ENCODE measurements at regions not wholly inside any gene's neighbourhood (a gene's known extent, or its start where the extent isn't known, plus 50 kb on each side); places are given as distances from the start of the nearest gene placed in this dataset.

DNA sequence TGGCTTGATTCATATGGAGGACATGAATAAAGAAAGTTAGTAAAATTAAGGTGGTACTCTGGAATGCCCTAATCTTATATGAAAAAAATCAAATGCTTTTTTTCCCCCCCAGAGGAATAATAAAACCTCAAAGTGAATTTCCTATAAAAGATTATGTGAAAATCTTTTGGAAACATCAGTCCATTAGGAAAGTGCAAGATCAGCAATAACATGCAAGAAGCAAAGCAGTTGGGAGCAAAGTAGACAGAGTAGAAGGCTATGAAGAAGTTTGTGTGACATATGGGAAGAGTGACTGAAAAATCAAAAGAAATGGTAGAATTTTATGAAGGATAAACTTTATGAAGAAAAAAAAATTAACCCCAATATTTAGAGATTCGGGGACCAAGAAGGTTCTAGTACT, 998.0 kb upstream of the EPHA7 start:
- no peaks in the 10 kb centered on the region for H3K9me3 ChIP-seq
- H3K4me1 ChIP-seq: no peaks in the 10 kb centered on the region
- no peaks in the 10 kb centered on the region for H3K36me3 ChIP-seq
- H3K4me3 ChIP-seq: no peak overlapping the region
- no peak overlapping the region for H3K27ac ChIP-seq
- intact Hi-C loops (cut with DNase I): no loop called here
- no peak for DNase-seq (ENCODE audit: extremely low spot score in 2 of 2)
- TF ChIP-seq, protein P1, sequence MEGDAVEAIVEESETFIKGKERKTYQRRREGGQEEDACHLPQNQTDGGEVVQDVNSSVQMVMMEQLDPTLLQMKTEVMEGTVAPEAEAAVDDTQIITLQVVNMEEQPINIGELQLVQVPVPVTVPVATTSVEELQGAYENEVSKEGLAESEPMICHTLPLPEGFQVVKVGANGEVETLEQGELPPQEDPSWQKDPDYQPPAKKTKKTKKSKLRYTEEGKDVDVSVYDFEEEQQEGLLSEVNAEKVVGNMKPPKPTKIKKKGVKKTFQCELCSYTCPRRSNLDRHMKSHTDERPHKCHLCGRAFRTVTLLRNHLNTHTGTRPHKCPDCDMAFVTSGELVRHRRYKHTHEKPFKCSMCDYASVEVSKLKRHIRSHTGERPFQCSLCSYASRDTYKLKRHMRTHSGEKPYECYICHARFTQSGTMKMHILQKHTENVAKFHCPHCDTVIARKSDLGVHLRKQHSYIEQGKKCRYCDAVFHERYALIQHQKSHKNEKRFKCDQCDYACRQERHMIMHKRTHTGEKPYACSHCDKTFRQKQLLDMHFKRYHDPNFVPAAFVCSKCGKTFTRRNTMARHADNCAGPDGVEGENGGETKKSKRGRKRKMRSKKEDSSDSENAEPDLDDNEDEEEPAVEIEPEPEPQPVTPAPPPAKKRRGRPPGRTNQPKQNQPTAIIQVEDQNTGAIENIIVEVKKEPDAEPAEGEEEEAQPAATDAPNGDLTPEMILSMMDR (IDR thresholded peaks at IDR 0.05): no peak
- TF ChIP-seq POLR2A (IDR thresholded peaks at IDR 0.05) (no peak), POLR2AphosphoS5 (IDR thresholded peaks at IDR 0.05; ENCODE audit: insufficient read depth in 1 of 2, low read depth in 1 of 2) (no peak)
- H3K27me3 ChIP-seq: no peaks in the 10 kb centered on the region

DNA sequence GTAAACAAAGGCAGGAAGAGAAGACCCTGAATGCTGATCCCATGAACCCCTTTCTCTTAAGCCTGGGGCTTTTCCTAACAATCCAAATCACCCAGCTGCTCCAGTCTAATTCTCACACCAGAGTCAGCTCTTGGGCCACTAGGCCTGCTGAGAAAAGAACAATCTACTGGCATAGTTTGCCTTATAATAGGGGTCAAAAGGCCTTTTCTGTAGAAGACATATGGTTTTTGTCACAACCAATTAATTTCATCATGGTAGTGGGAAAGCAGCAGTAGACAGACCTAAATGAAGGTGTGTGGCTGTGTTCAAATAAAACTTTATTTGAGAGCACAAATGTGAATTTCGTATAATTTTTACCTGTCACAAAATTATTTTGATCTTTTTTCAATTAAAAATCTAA, 994.7 kb upstream of the EPHA7 start:
- H3K4me1 ChIP-seq: no peaks in the 10 kb centered on the region
- H3K4me3 ChIP-seq: no peak overlapping the region
- no peak for DNase-seq (ENCODE audit: extremely low spot score in 2 of 2)
- TF ChIP-seq, protein P1 (IDR thresholded peaks at IDR 0.05): no peak
- TF ChIP-seq POLR2AphosphoS5 (IDR thresholded peaks at IDR 0.05; ENCODE audit: insufficient read depth in 1 of 2, low read depth in 1 of 2) (no peak), POLR2A (IDR thresholded peaks at IDR 0.05) (no peak)
- intact Hi-C loops (cut with DNase I): no loop called here
- no peaks in the 10 kb centered on the region for H3K36me3 ChIP-seq
- H3K9me3 ChIP-seq: no peaks in the 10 kb centered on the region
- no peaks in the 10 kb centered on the region for H3K27me3 ChIP-seq
- H3K27ac ChIP-seq: no peak overlapping the region

DNA sequence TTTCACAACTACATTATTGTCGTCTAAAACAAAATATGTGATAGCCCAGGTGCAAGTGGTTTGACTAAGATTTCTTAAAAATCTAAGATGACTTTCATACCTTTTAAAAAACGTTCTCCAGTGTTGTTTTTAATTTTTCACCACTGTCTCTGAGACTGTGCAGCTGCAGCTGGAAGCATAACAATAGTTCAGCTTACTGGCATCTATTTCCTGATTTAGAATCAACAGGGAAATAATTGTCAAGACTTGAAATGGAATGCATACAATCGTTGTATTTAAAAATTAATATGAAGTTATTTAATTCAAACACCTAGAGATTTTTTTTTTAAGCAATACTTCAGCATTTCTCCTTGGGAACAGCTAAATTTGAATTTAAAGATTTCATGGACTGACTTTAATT, 982.0 kb upstream of the EPHA7 start:
- Histone ChIP-seq H3K4me1 (no peaks in the 10 kb centered on the region), H3K9me3 (no peaks in the 10 kb centered on the region), H3K27me3 (no peaks in the 10 kb centered on the region), H3K36me3 (no peaks in the 10 kb centered on the region), H3K27ac (no peak overlapping the region), H3K4me3 (no peak overlapping the region)
- TF ChIP-seq POLR2AphosphoS5 (IDR thresholded peaks at IDR 0.05; ENCODE audit: insufficient read depth in 1 of 2, low read depth in 1 of 2) (no peak), POLR2A (IDR thresholded peaks at IDR 0.05) (no peak)
- TF ChIP-seq, protein P1 (IDR thresholded peaks at IDR 0.05): no peak
- intact Hi-C loops (cut with DNase I): no loop called here
- DNase-seq (ENCODE audit: extremely low spot score in 2 of 2): no peak

DNA sequence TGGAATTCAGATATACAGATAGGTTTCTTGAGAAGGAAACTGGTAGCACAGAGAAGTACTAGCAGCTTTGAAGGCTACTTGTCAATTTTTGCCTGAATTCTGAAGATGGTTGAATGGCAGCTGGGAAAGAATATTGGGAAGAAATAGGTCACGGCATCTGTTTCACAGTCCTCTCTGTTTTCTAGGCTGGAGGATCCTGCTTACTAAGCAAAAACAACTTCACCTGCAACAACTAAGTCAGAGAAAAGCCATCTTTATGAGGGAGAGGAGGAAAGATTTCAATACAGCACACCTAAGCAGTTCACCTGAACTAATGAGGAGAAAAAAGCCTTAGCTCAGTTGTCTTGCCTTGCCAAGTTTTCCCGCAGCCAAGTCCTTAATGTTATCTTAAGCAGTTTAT, 975.5 kb upstream of the EPHA7 start:
- no peaks in the 10 kb centered on the region for H3K4me1 ChIP-seq
- no peak for DNase-seq (ENCODE audit: extremely low spot score in 2 of 2)
- intact Hi-C loops (cut with DNase I): no loop called here
- H3K27me3 ChIP-seq: no peaks in the 10 kb centered on the region
- no peaks in the 10 kb centered on the region for H3K9me3 ChIP-seq
- no peaks in the 10 kb centered on the region for H3K36me3 ChIP-seq
- TF ChIP-seq POLR2A (IDR thresholded peaks at IDR 0.05) (no peak), POLR2AphosphoS5 (IDR thresholded peaks at IDR 0.05; ENCODE audit: insufficient read depth in 1 of 2, low read depth in 1 of 2) (no peak)
- TF ChIP-seq, protein P1 (IDR thresholded peaks at IDR 0.05): no peak
- no peak overlapping the region for H3K4me3 ChIP-seq
- H3K27ac ChIP-seq: no peak overlapping the region

DNA sequence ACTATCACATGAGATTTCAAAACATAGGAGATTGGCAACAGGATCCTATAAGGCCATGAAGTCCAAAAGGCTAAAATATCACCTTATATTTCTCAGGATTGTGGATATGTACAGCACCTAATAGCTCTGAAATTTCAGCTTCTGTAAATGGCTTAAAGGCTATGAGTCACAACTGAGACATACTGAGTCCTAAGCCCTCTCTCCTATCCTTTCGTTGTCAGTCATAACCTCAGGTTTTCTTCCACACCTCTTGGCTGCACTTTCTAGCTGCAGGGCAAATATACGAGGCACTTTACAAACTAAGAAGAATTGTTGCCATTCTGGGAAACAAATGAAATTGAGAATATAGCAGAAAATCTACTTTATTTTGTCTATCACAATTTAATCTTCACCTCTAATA, 969.9 kb upstream of the EPHA7 start:
- Histone ChIP-seq H3K27me3 (no peaks in the 10 kb centered on the region), H3K4me3 (no peak overlapping the region), H3K4me1 (no peaks in the 10 kb centered on the region), H3K9me3 (no peaks in the 10 kb centered on the region), H3K27ac (no peak overlapping the region), H3K36me3 (no peaks in the 10 kb centered on the region)
- no peak for DNase-seq (ENCODE audit: extremely low spot score in 2 of 2)
- TF ChIP-seq POLR2A (IDR thresholded peaks at IDR 0.05): no peak
- intact Hi-C loops (cut with DNase I): no loop called here

DNA sequence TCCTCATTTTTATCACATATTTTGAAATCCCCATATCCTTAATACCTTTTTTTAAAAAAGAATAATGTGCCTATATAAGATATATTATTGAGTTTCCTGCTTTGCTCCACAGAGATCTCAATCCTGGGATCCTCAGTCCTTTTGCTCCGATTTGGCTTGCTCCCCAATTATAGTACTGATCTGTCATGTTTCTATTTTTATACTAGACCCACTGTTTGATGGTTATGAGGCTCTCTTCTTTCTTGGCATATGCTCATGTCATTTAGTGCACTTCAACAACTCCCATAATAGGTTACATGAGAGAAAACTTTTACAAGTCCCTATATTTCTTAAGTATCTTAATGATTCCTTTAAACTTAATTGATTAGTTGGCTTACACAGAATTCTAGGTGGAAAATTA, 958.5 kb upstream of the EPHA7 start:
- Histone ChIP-seq H3K4me1 (no peaks in the 10 kb centered on the region), H3K27ac (no peak overlapping the region), H3K9me3 (no peaks in the 10 kb centered on the region), H3K27me3 (no peaks in the 10 kb centered on the region), H3K4me3 (no peak overlapping the region), H3K36me3 (no peaks in the 10 kb centered on the region)
- TF ChIP-seq POLR2A (IDR thresholded peaks at IDR 0.05) (no peak), POLR2AphosphoS5 (IDR thresholded peaks at IDR 0.05; ENCODE audit: insufficient read depth in 1 of 2, low read depth in 1 of 2) (no peak)
- TF ChIP-seq, protein P1 (IDR thresholded peaks at IDR 0.05): no peak
- intact Hi-C loops (cut with DNase I): no loop called here
- no peak for DNase-seq (ENCODE audit: extremely low spot score in 2 of 2)
